HG02763 (cell line): ENCODE measurements at regions not wholly inside any gene's neighbourhood (a gene's known extent, or its start where the extent isn't known, plus 50 kb on each side); places are given as distances from the start of the nearest gene placed in this dataset.

Experiments used
- ATAC-seq: cut with Tn5 transposase; IDR thresholded peaks from one replicate; pipeline ENCODE4 v1.9.1; 2021; ENCODE audit warnings: mild to moderate bottlenecking, moderate library complexity; ENCODE audit not compliant: unreplicated experiment

GRCh38 chr9:117858561-117858960 is 154.4 kb downstream of the TLR4 start:
- no peak for ATAC-seq

GRCh38 chr9:117860849-117861248 is 156.6 kb downstream of the TLR4 start:
- ATAC-seq: no peak

GRCh38 chr9:117864385-117865057 is 160.3 kb downstream of the TLR4 start:
- no peak for ATAC-seq

- no peak for ATAC-seq
These were observed 164.4 kb downstream of the TLR4 start for GRCh38 chr9:117868594-117868993.

- ATAC-seq: no peak
These were observed 165.1 kb downstream of the TLR4 start for GRCh38 chr9:117869287-117869686.

GRCh38 chr9:117869712-117870111 is 165.5 kb downstream of the TLR4 start:
- ATAC-seq: no peak

GRCh38 chr9:117873664-117874063 is 169.5 kb downstream of the TLR4 start:
- ATAC-seq: no peak

GRCh38 chr9:117875886-117876285 is 171.7 kb downstream of the TLR4 start:
- no peak for ATAC-seq

- no peak for ATAC-seq
These were observed 178.0 kb downstream of the TLR4 start for GRCh38 chr9:117882171-117882570.

GRCh38 chr9:117886616-117887015 is 182.4 kb downstream of the TLR4 start:
- ATAC-seq: no peak

GRCh38 chr9:117887383-117887782 is 183.2 kb downstream of the TLR4 start:
- ATAC-seq: no peak

GRCh38 chr9:117887941-117888340 is 183.7 kb downstream of the TLR4 start:
- ATAC-seq: no peak

GRCh38 chr9:117903453-117903852 is 199.2 kb downstream of the TLR4 start:
- ATAC-seq: no peak

GRCh38 chr9:117906763-117907162 is 202.6 kb downstream of the TLR4 start:
- no peak for ATAC-seq

GRCh38 chr9:117907420-117907819 is 203.2 kb downstream of the TLR4 start:
- ATAC-seq: no peak

- no peak for ATAC-seq
These were observed 212.1 kb downstream of the TLR4 start for GRCh38 chr9:117916291-117916690.

GRCh38 chr9:117917873-117918272 is 213.7 kb downstream of the TLR4 start:
- no peak for ATAC-seq

GRCh38 chr9:117919538-117919937 is 215.3 kb downstream of the TLR4 start:
- ATAC-seq: no peak

- ATAC-seq: no peak
These were observed 221.9 kb downstream of the TLR4 start for GRCh38 chr9:117926031-117926658.

GRCh38 chr9:117927354-117927753 is 223.2 kb downstream of the TLR4 start:
- no peak for ATAC-seq

- ATAC-seq: no peak
These were observed 225.7 kb downstream of the TLR4 start for GRCh38 chr9:117929868-117930267.

GRCh38 chr9:117932585-117932984 is 228.4 kb downstream of the TLR4 start:
- no peak for ATAC-seq
